Endodermal cell (in vitro differentiated cells): ENCODE measurements at regions not wholly inside any gene's neighbourhood (a gene's known extent, or its start where the extent isn't known, plus 50 kb on each side); places are given as distances from the start of the nearest gene placed in this dataset.

Experiments used
- DNase-seq: peaks from one replicate; pipeline ENCODE4 v3.0.0-alpha.2; 2017
- H3K27ac ChIP-seq: 2 replicates; pipeline ENCODE4 v1.5.1; 2013; ENCODE audit warnings: mild to moderate bottlenecking, low read depth, low read length, moderate library complexity
- H3K27me3 ChIP-seq: 2 replicates; pipeline ENCODE4 v1.6.1; 2013; ENCODE audit warnings: mild to moderate bottlenecking, low read length, moderate library complexity; ENCODE audit not compliant: insufficient read depth, control insufficient read depth, poor library complexity, severe bottlenecking
- H3K36me3 ChIP-seq: 2 replicates; pipeline ENCODE4 v1.7.0; 2013; ENCODE audit warnings: mild to moderate bottlenecking, low read length, moderate library complexity; ENCODE audit not compliant: control insufficient read depth, insufficient read depth
- H3K4me1 ChIP-seq: one replicate; pipeline ENCODE4 v1.7.0; 2013; ENCODE audit warnings: low read length; ENCODE audit not compliant: control insufficient read depth, insufficient read depth
- H3K4me3 ChIP-seq: 2 replicates; pipeline ENCODE4 v1.5.1; 2013; ENCODE audit warnings: mild to moderate bottlenecking, low read length, moderate library complexity
- H3K9ac ChIP-seq: 2 replicates; pipeline ENCODE4 v1.6.1; 2013; ENCODE audit warnings: mild to moderate bottlenecking, low read length, moderate library complexity; ENCODE audit not compliant: poor library complexity, severe bottlenecking; ENCODE audit errors: extremely low read depth
- H3K9me3 ChIP-seq: 2 replicates; pipeline ENCODE4 v1.6.1; 2013; ENCODE audit warnings: mild to moderate bottlenecking, low read length, moderate library complexity; ENCODE audit not compliant: control insufficient read depth
- H3K27ac Mint-ChIP-seq: 2 replicates; pipeline ENCODE4 v1.8.0; 2020; ENCODE audit warnings: mixed read lengths
- H3K27me3 Mint-ChIP-seq: 2 replicates; pipeline ENCODE4 v1.8.0; 2021; ENCODE audit warnings: mild to moderate bottlenecking, mixed read lengths; ENCODE audit not compliant: insufficient read depth
- H3K36me3 Mint-ChIP-seq: 2 replicates; pipeline ENCODE4 v1.8.0; 2020; ENCODE audit warnings: low read depth, mixed read lengths
- H3K4me1 Mint-ChIP-seq: 2 replicates; pipeline ENCODE4 v1.8.0; 2020; ENCODE audit warnings: mixed read lengths
- H3K4me3 Mint-ChIP-seq: 2 replicates; pipeline ENCODE4 v1.8.0; 2020; ENCODE audit warnings: mild to moderate bottlenecking, moderate library complexity, mixed read lengths
- H3K9me3 Mint-ChIP-seq: 2 replicates; pipeline ENCODE4 v1.8.0; 2020; ENCODE audit warnings: mild to moderate bottlenecking, mixed read lengths
- WGBS, 2 experiments: methylation state at CpG; one replicate each; pipeline versions ENCODE4 v1.1.5 to v1.1.7; 2013; ENCODE audit warnings: missing lambda C conversion rate in 2 of 2, mixed read lengths in 1 of 2; ENCODE audit not compliant: insufficient coverage in 1 of 2, insufficient read length in 1 of 2; 5-methylcytosine and 5-hydroxymethylcytosine counted together
- TF ChIP-seq, protein P1 (sequence below): fragments of 200-600 bp; sonication (generic); conservative IDR thresholded peaks from 2 replicates; pipeline ENCODE4 v1.5.0; 2021; ENCODE audit warnings: antibody characterized with exemption, mild to moderate bottlenecking

DNA sequence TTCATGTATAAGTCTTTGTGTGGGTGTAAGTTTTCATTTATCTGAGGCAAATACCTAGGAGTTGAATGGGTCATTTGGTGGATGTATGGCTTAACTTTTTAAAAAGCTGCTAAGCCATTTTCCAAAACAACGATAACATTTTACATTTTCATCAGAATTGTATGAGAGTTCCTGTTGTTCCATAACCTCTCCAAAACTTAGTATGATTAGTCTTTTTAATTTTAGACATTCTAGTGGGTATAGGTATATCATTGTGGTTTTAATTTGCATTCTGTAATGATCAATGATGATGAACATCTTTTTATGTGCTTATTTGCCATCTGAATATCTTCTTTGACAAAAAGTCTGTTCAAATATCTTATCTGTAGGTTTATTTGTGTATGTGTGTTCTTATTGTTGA is 74.4 kb upstream of the UGP2 start:
- H3K9ac ChIP-seq: no peak overlapping the region
- no peak overlapping the region for H3K27ac ChIP-seq
- H3K27me3 ChIP-seq: no peaks in the 10 kb centered on the region
- WGBS, 2 experiments: 100% methylated on average over 1 of the region's 1 CpG; no CpG with 5 or more reads in 1 of the 2 experiments
- peak overlapping the region; percentile 25 for H3K4me3 ChIP-seq
- Mint-ChIP-seq H3K27me3 (no peaks in the 10 kb centered on the region), H3K9me3 (peaks cover 20% of the 10 kb centered on the region), H3K36me3 (no peaks in the 10 kb centered on the region), H3K4me1 (peaks cover 19% of the 10 kb centered on the region), H3K4me3 (no peak overlapping the region), H3K27ac (no peak overlapping the region)
- TF ChIP-seq, protein P1, sequence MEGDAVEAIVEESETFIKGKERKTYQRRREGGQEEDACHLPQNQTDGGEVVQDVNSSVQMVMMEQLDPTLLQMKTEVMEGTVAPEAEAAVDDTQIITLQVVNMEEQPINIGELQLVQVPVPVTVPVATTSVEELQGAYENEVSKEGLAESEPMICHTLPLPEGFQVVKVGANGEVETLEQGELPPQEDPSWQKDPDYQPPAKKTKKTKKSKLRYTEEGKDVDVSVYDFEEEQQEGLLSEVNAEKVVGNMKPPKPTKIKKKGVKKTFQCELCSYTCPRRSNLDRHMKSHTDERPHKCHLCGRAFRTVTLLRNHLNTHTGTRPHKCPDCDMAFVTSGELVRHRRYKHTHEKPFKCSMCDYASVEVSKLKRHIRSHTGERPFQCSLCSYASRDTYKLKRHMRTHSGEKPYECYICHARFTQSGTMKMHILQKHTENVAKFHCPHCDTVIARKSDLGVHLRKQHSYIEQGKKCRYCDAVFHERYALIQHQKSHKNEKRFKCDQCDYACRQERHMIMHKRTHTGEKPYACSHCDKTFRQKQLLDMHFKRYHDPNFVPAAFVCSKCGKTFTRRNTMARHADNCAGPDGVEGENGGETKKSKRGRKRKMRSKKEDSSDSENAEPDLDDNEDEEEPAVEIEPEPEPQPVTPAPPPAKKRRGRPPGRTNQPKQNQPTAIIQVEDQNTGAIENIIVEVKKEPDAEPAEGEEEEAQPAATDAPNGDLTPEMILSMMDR: no peak
- H3K36me3 ChIP-seq: no peaks in the 10 kb centered on the region
- H3K4me1 ChIP-seq: no peaks in the 10 kb centered on the region
- DNase-seq: no peak
- H3K9me3 ChIP-seq: peaks cover 12% of the 10 kb centered on the region

DNA sequence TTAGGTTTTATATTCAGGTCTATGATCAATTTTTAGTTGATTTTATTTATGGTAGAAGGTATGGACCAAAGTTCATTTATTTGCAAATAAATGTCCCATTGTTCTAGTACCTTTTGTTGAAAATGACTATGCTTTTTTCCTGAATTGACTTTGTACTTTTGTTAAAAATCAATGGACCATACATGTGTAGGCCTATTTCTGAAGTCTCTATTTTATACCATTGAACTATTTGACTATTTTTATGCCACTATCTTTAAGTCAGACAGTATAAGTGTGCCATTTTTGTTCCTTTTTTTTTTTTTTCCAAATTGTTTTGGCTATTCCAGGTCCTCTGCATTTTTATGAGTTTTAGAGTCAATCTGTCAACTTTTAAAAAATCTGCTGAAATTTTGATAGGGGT is 73.6 kb upstream of the UGP2 start:
- Histone ChIP-seq H3K4me1 (no peaks in the 10 kb centered on the region), H3K36me3 (no peaks in the 10 kb centered on the region), H3K9me3 (peaks cover 12% of the 10 kb centered on the region), H3K27me3 (no peaks in the 10 kb centered on the region), H3K9ac (no peak overlapping the region), H3K27ac (no peak overlapping the region), H3K4me3 (no peak overlapping the region)
- DNase-seq: no peak
- Mint-ChIP-seq H3K27me3 (no peaks in the 10 kb centered on the region), H3K36me3 (no peaks in the 10 kb centered on the region), H3K27ac (no peak overlapping the region), H3K4me1 (peaks cover 19% of the 10 kb centered on the region), H3K9me3 (peaks cover 20% of the 10 kb centered on the region), H3K4me3 (no peak overlapping the region)
- TF ChIP-seq, protein P1: no peak

DNA sequence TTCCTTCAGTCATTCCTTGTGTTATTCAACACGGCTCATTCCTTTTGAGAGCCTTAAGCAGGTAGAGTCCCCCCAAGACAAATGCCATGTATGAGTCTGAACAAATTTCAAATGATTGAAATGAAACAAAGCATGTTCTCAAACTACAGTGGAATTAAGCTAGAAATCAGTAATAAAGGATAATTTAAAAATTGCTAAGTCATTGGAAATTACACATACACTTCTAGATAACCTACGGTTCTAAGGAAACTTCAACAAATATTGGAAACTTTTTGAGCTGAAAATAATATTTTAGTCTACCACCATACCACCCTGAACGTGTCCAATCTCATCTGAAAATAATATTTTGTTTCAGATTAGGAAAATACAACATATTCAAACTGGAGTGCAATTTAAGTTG is 71.8 kb upstream of the UGP2 start:
- peaks cover 20% of the 10 kb centered on the region for H3K9me3 Mint-ChIP-seq
- Histone ChIP-seq H3K9ac (no peak overlapping the region), H3K9me3 (peaks cover 12% of the 10 kb centered on the region), H3K4me3 (no peak overlapping the region), H3K27ac (no peak overlapping the region), H3K27me3 (no peaks in the 10 kb centered on the region), H3K4me1 (no peaks in the 10 kb centered on the region), H3K36me3 (no peaks in the 10 kb centered on the region)
- no peaks in the 10 kb centered on the region for H3K27me3 Mint-ChIP-seq
- H3K36me3 Mint-ChIP-seq: no peaks in the 10 kb centered on the region
- no peak overlapping the region for H3K4me3 Mint-ChIP-seq
- no peak for DNase-seq
- H3K27ac Mint-ChIP-seq: no peak overlapping the region
- peaks cover 12% of the 10 kb centered on the region for H3K4me1 Mint-ChIP-seq
- WGBS, 2 experiments: 96 to 100% methylated on average over 1 to 2 of the region's 3 CpGs
- TF ChIP-seq, protein P1: no peak
